Vagina (tissue), 2 donors: ENCODE measurements at regions not wholly inside any gene's neighbourhood (a gene's known extent, or its start where the extent isn't known, plus 50 kb on each side); places are given as distances from the start of the nearest gene placed in this dataset.

Source experiments
- DNase-seq, 2 donors: peaks; one replicate each; pipeline ENCODE4 v3.0.0-alpha.2; 2017; ENCODE audit errors: extremely low spot score in 2 of 2
- H3K27ac ChIP-seq: fragments of 200-600 bp; sonication (generic); one replicate; pipeline ENCODE4 v1.5.1; 2019
- H3K27me3 ChIP-seq: fragments of 200-600 bp; sonication (generic); one replicate; pipeline ENCODE4 v1.5.1; 2019
- H3K36me3 ChIP-seq, 2 donors: fragments of 200-600 bp; sonication (generic); one replicate each; pipeline ENCODE4 v1.5.1; 2017 to 2019
- H3K4me1 ChIP-seq: fragments of 200-600 bp; sonication (generic); one replicate; pipeline ENCODE4 v1.5.1; 2019
- H3K4me3 ChIP-seq, 2 donors: fragments of 200-600 bp; sonication (generic); 1 replicate in 1 of 2; 2 replicates in 1 of 2; pipeline ENCODE4 v1.5.1; 2016 to 2019
- H3K9me3 ChIP-seq: fragments of 200-600 bp; sonication (generic); one replicate; pipeline ENCODE4 v1.5.1; 2019
- CTCF ChIP-seq, 3 experiments: fragments of 450-650 bp in 2 of 3; fragments of 200-600 bp in 1 of 3; sonication (generic) in 1 of 3; IDR thresholded peaks; one replicate each; pipeline ENCODE4 v1.5.1; 2017 to 2019; ENCODE audit warnings: antibody characterized with exemption in 3 of 3, mild to moderate bottlenecking in 2 of 3, moderate library complexity in 2 of 3
- POLR2A ChIP-seq, 2 donors: fragments of 450-650 bp; IDR thresholded peaks; one replicate each; pipeline ENCODE4 v1.6.1; 2017; ENCODE audit warnings: antibody characterized with exemption in 2 of 2, mild to moderate bottlenecking in 2 of 2, moderate library complexity in 2 of 2
- POLR2AphosphoS5 ChIP-seq, 2 donors: sonication (generic); formaldehyde crosslinking; IDR thresholded peaks; one replicate each; pipeline ENCODE4 v1.9.0; 2017; ENCODE audit warnings: antibody characterized with exemption in 2 of 2, mild to moderate bottlenecking in 2 of 2, low read depth in 1 of 2; ENCODE audit not compliant: insufficient read depth in 1 of 2
- intact Hi-C: fragments of 100-400 bp; cut with DNase I; formaldehyde crosslinking; loops from one replicate; pipeline ENCODE4 v1.15.1; 2023

- no peaks in the 10 kb centered on the region for H3K27me3 ChIP-seq
- no peaks in the 10 kb centered on the region for H3K9me3 ChIP-seq
- TF ChIP-seq POLR2AphosphoS5 (IDR thresholded peaks at IDR 0.05; ENCODE audit: insufficient read depth in 1 of 2, low read depth in 1 of 2), result no peak
- TF ChIP-seq POLR2A (IDR thresholded peaks at IDR 0.05), result no peak
- TF ChIP-seq CTCF (IDR thresholded peaks at IDR 0.05), result no peak
- no peaks in the 10 kb centered on the region for H3K36me3 ChIP-seq
- no peak overlapping the region for H3K4me3 ChIP-seq
- intact Hi-C loops, result no loop called here
- no peaks in the 10 kb centered on the region for H3K4me1 ChIP-seq
- H3K27ac ChIP-seq, result no peak overlapping the region
- no peak for DNase-seq
These were observed 287.5 kb upstream of the ROBO1 start for GRCh38 chr3:80055306-80055705.

- H3K9me3 ChIP-seq, result no peaks in the 10 kb centered on the region
- H3K27ac ChIP-seq, result no peak overlapping the region
- intact Hi-C loops, result no loop called here
- H3K4me1 ChIP-seq, result no peaks in the 10 kb centered on the region
- no peak for TF ChIP-seq POLR2AphosphoS5 (IDR thresholded peaks at IDR 0.05; ENCODE audit: insufficient read depth in 1 of 2, low read depth in 1 of 2)
- no peak for TF ChIP-seq POLR2A (IDR thresholded peaks at IDR 0.05)
- TF ChIP-seq CTCF (IDR thresholded peaks at IDR 0.05), result no peak
- no peak for DNase-seq
- H3K36me3 ChIP-seq, result no peaks in the 10 kb centered on the region
- H3K27me3 ChIP-seq, result no peaks in the 10 kb centered on the region
- H3K4me3 ChIP-seq, result no peak overlapping the region
These were observed 284.5 kb upstream of the ROBO1 start for GRCh38 chr3:80052271-80052670.

GRCh38 chr3:80051602-80051962, 283.8 kb upstream of the ROBO1 start:
- DNase-seq, result no peak
- no peak overlapping the region for H3K4me3 ChIP-seq
- H3K27me3 ChIP-seq, result no peaks in the 10 kb centered on the region
- H3K36me3 ChIP-seq, result no peaks in the 10 kb centered on the region
- TF ChIP-seq CTCF (IDR thresholded peaks at IDR 0.05) (no peak), POLR2A (IDR thresholded peaks at IDR 0.05) (no peak), POLR2AphosphoS5 (IDR thresholded peaks at IDR 0.05; ENCODE audit: insufficient read depth in 1 of 2, low read depth in 1 of 2) (no peak)
- H3K27ac ChIP-seq, result no peak overlapping the region
- intact Hi-C loops, result no loop called here
- no peaks in the 10 kb centered on the region for H3K9me3 ChIP-seq
- H3K4me1 ChIP-seq, result no peaks in the 10 kb centered on the region

GRCh38 chr3:80050826-80051601, 283.2 kb upstream of the ROBO1 start:
- no peak for DNase-seq
- no peaks in the 10 kb centered on the region for H3K4me1 ChIP-seq
- no peak overlapping the region for H3K4me3 ChIP-seq
- H3K36me3 ChIP-seq, result no peaks in the 10 kb centered on the region
- no peaks in the 10 kb centered on the region for H3K27me3 ChIP-seq
- TF ChIP-seq POLR2A (IDR thresholded peaks at IDR 0.05) (no peak), CTCF (IDR thresholded peaks at IDR 0.05) (no peak), POLR2AphosphoS5 (IDR thresholded peaks at IDR 0.05; ENCODE audit: insufficient read depth in 1 of 2, low read depth in 1 of 2) (no peak)
- intact Hi-C loops, result no loop called here
- no peak overlapping the region for H3K27ac ChIP-seq
- no peaks in the 10 kb centered on the region for H3K9me3 ChIP-seq

GRCh38 chr3:80043226-80043625, 275.4 kb upstream of the ROBO1 start:
- Histone ChIP-seq H3K9me3 (no peaks in the 10 kb centered on the region), H3K4me3 (no peak overlapping the region), H3K36me3 (no peaks in the 10 kb centered on the region), H3K27me3 (no peaks in the 10 kb centered on the region), H3K27ac (no peak overlapping the region), H3K4me1 (no peaks in the 10 kb centered on the region)
- TF ChIP-seq POLR2A (IDR thresholded peaks at IDR 0.05), result no peak
- TF ChIP-seq POLR2AphosphoS5 (IDR thresholded peaks at IDR 0.05; ENCODE audit: insufficient read depth in 1 of 2, low read depth in 1 of 2), result no peak
- no peak for TF ChIP-seq CTCF (IDR thresholded peaks at IDR 0.05)
- no peak for DNase-seq
- intact Hi-C loops, result no loop called here
